NT2/D1 (cell line): ENCODE measurements at regions not wholly inside any gene's neighbourhood (a gene's known extent, or its start where the extent isn't known, plus 50 kb on each side); places are given as distances from the start of the nearest gene placed in this dataset.

Source experiments
- DNase-seq: peaks from one replicate; pipeline ENCODE4 v3.0.0-alpha.2; 2011; ENCODE audit warnings: low read depth, low spot score
- H3K27me3 ChIP-seq: 2 replicates; pipeline ENCODE4 v1.6.0; 2011; ENCODE audit warnings: mild to moderate bottlenecking; ENCODE audit not compliant: insufficient read length, insufficient read depth
- H3K36me3 ChIP-seq: 2 replicates; pipeline ENCODE4 v1.6.1; 2011; ENCODE audit warnings: mild to moderate bottlenecking, low read length, mixed read lengths; ENCODE audit not compliant: insufficient read depth, insufficient read length
- H3K4me1 ChIP-seq: 2 replicates; pipeline ENCODE4 v1.5.1; 2011; ENCODE audit not compliant: insufficient read depth, insufficient read length
- H3K4me3 ChIP-seq: 2 replicates; pipeline ENCODE4 v1.5.1; 2011; ENCODE audit warnings: low read depth; ENCODE audit not compliant: insufficient read length
- H3K9ac ChIP-seq: 2 replicates; pipeline ENCODE4 v1.6.0; 2011; ENCODE audit warnings: low read depth; ENCODE audit not compliant: insufficient read length
- H3K9me3 ChIP-seq: 2 replicates; pipeline ENCODE4 v1.5.1; 2011; ENCODE audit warnings: mild to moderate bottlenecking, low read length; ENCODE audit not compliant: insufficient read depth
- SUZ12 ChIP-seq: IDR thresholded peaks from 2 replicates; pipeline ENCODE4 v1.6.1; 2011; ENCODE audit not compliant: insufficient read length, insufficient read depth; ENCODE audit errors: extremely low read depth
- YY1 ChIP-seq: IDR thresholded peaks from 2 replicates; pipeline ENCODE4 v1.6.1; 2011; ENCODE audit not compliant: insufficient read length, insufficient read depth
- ZNF274 ChIP-seq: IDR thresholded peaks from 2 replicates; pipeline ENCODE4 v1.6.1; 2011; ENCODE audit warnings: mild to moderate bottlenecking, low read depth, low read length

GRCh38 chr1:184875218-184875617, 99.1 kb downstream of the NIBAN1 start:
- H3K36me3 ChIP-seq = no peaks in the 10 kb centered on the region
- no peak for DNase-seq
- no peak overlapping the region for H3K4me3 ChIP-seq
- H3K27me3 ChIP-seq = no peaks in the 10 kb centered on the region
- no peaks in the 10 kb centered on the region for H3K4me1 ChIP-seq
- H3K9me3 ChIP-seq = no peaks in the 10 kb centered on the region
- TF ChIP-seq YY1 = no peak
- no peak for TF ChIP-seq SUZ12
- no peak for TF ChIP-seq ZNF274
- no peak overlapping the region for H3K9ac ChIP-seq

DNA sequence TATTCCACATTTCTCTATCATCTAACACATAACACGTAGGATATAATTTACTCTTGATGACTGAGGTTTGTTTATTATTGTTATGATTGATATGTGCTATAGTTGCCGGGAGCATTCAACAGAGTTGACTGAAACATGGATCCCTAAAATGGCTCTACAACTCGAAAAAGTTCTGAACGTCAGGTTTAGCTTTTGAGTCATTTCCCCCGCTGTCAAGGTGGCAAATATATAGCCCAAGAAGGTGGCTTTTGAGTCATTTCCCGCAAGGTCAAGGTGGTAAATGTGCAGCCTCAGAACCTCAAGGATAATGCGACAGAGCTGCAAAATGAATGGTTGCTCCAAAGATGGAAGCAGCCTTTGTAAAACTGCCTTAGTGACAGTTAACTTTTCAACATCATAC, 104.0 kb downstream of the NIBAN1 start:
- no peak overlapping the region for H3K9ac ChIP-seq
- no peaks in the 10 kb centered on the region for H3K9me3 ChIP-seq
- H3K4me3 ChIP-seq = no peak overlapping the region
- H3K4me1 ChIP-seq = no peaks in the 10 kb centered on the region
- DNase-seq = no peak
- no peaks in the 10 kb centered on the region for H3K36me3 ChIP-seq
- no peak for TF ChIP-seq YY1
- H3K27me3 ChIP-seq = no peaks in the 10 kb centered on the region

DNA sequence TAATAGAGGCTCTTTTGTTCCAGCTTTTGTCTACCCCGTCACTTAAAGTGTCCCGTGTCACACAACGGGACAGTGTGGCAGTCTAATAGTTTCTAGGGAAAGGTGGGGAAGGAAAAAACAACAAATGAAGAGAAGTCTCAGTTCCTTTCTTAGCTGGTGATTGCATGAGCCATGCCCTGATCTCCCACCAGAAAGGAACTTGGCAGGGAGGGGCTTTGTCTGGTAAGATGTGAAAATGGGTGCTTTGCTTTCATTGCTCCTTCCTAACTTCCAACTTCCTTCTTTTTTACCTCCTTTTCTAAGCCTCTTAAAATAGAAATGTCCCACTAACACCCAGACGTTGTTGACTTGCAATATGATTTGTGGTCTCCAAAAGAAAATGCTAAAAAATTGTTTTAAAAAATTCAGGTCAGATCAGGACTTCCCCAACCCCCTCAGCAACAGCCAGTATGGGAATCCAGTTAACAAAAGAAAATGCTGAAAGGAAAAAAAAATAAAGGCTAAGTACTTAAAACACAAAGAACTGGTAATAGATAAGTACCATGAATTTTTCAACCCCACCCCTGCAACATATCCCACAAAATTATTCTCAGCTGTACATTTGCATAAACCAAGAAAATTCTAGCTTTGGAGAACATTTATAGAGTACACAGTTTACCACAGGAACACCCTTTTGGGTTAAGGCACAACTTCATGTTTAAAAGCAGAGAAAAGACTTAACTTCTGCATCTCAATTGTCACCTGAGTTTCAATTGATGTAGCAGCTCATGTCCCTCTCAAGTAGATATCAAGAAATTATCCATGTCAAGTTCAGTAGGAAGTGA, 106.2 kb downstream of the NIBAN1 start:
- Histone ChIP-seq H3K4me1 (no peaks in the 10 kb centered on the region), H3K9me3 (no peaks in the 10 kb centered on the region), H3K36me3 (no peaks in the 10 kb centered on the region), H3K9ac (no peak overlapping the region), H3K27me3 (no peaks in the 10 kb centered on the region), H3K4me3 (no peak overlapping the region)
- no peak for DNase-seq
- TF ChIP-seq SUZ12 (no peak), YY1 (no peak), ZNF274 (no peak)

DNA sequence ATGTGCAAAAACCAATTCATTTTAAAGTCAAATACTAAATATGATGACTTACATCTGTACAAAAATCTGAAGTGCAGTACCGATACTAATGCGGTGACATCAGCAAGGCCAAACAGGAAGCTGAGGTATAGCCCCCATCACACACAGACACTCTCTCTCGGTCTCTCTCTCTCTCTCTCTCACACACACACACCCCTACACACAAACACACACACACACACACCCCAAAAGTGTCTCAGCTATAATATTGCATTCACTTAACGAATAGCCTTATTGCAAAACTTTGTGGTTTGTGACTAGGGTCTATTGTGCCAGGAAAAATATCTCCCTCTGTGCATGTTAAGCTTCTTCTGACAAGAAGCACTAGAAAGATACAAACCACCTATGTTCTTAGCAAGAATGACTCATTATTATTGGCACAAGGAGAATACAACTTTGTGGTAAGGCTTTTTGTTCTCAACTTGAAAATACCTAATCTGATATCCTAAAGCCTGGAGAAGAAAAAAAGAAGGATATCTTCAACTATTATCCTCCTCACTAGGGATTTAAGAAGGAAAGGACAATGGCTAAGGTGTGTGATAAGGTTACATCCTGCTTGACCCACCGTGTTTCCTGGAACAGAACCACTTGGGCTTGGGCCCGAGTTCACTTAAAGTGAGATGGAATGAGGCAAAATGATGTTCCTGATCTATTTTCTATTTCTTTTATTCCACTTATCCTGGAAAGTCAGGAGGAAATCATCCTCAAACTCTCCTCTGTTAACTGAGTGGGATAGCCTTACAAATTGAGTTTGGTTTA, 107.1 kb downstream of the NIBAN1 start:
- Histone ChIP-seq H3K9ac (no peak overlapping the region), H3K4me1 (no peaks in the 10 kb centered on the region), H3K4me3 (no peak overlapping the region), H3K27me3 (no peaks in the 10 kb centered on the region), H3K36me3 (no peaks in the 10 kb centered on the region), H3K9me3 (no peaks in the 10 kb centered on the region)
- TF ChIP-seq YY1 (no peak), SUZ12 (no peak)
- no peak for DNase-seq

DNA sequence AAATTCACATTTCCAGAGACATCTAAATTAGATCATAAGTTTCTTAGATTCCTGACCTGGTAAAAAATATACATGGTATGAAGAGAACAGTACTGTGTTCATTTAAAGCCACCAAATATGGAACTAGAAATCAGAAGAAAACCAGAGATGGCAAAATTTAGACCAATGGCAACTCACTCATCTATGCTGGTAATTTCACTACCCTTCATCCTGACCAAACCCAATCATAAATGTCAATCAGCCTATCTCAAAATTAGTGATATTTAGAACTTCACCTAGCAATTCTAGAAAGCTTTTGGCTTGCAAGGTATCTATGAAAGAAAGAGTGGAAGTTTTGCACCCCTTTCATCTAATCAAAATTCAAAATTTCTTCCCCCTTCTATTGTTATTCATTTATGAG, 107.7 kb downstream of the NIBAN1 start:
- Histone ChIP-seq H3K27me3 (no peaks in the 10 kb centered on the region), H3K9me3 (no peaks in the 10 kb centered on the region), H3K4me1 (no peaks in the 10 kb centered on the region), H3K36me3 (no peaks in the 10 kb centered on the region), H3K9ac (no peak overlapping the region), H3K4me3 (no peak overlapping the region)
- no peak for DNase-seq
- TF ChIP-seq ZNF274 (no peak), SUZ12 (no peak)

- no peak for DNase-seq
- H3K9ac ChIP-seq = no peak overlapping the region
- H3K4me3 ChIP-seq = no peak overlapping the region
- H3K36me3 ChIP-seq = no peaks in the 10 kb centered on the region
- no peaks in the 10 kb centered on the region for H3K9me3 ChIP-seq
- no peaks in the 10 kb centered on the region for H3K4me1 ChIP-seq
- H3K27me3 ChIP-seq = no peaks in the 10 kb centered on the region
- TF ChIP-seq SUZ12 = no peak
- TF ChIP-seq YY1 = no peak
- TF ChIP-seq ZNF274 = no peak
These were observed 108.5 kb downstream of the NIBAN1 start for GRCh38 chr1:184865831-184866230.

- Histone ChIP-seq H3K27me3 (no peaks in the 10 kb centered on the region), H3K36me3 (no peaks in the 10 kb centered on the region), H3K4me3 (no peak overlapping the region), H3K9ac (no peak overlapping the region), H3K9me3 (no peaks in the 10 kb centered on the region), H3K4me1 (no peaks in the 10 kb centered on the region)
- DNase-seq = no peak
- no peak for TF ChIP-seq ZNF274
- no peak for TF ChIP-seq SUZ12
- no peak for TF ChIP-seq YY1
These were observed 107.2 kb upstream of the EDEM3 start for GRCh38 chr1:184861755-184862336.
